ENCODE measurements at regions not wholly inside any gene's neighbourhood (a gene's known extent, or its start where the extent isn't known, plus 50 kb on each side); places are given as distances from the start of the nearest gene placed in this dataset.

GRCh38 chr14:65224799-65225198 is 122.5 kb upstream of the MAX start:
- ATAC-seq (replicated peaks in 1 of 4) (peak in 2 of 4 experiments; percentile 34 to 50), DNase-seq (peak in 1 of 35 experiments; percentile 18)
- Mint-ChIP-seq H3K36me3 (no peaks in the 10 kb centered on the region), H3K4me3 (peak overlapping the region in 1 of 3 donors; percentile 58), H3K27me3 (no peaks in the 10 kb centered on the region), H3K9me3 (no peaks in the 10 kb centered on the region), H3K27ac (peak overlapping the region; percentile 61 to 69), H3K4me1 (peaks cover 35 to 66% (median 55%) of the 10 kb centered on the region in 3 donors)
- Histone ChIP-seq H3K27ac (ENCODE audit: low read length) (peak overlapping the region; percentile 26), H3K9me3 (no peaks in the 10 kb centered on the region), H3K36me3 (ENCODE audit: control insufficient read depth in 2 of 2, extremely low read depth in 1 of 2, insufficient read depth in 1 of 2, low read length in 1 of 2) (no peaks in the 10 kb centered on the region), H3K27me3 (replicated peaks in 1 of 2; ENCODE audit: control insufficient read depth in 2 of 2, extremely low read depth in 1 of 2, insufficient read depth in 2 of 2, low read length in 1 of 2) (no peaks in the 10 kb centered on the region), H3K4me3 (ENCODE audit: control insufficient read depth in 1 of 2, extremely low read depth in 1 of 2, low read length in 1 of 2) (no peak overlapping the region), H3K4me1 (ENCODE audit: control insufficient read depth in 1 of 2, extremely low read depth in 1 of 2, insufficient read depth in 2 of 2, low read length in 2 of 2) (peaks cover 8 to 44% of the 10 kb centered on the region in 2 experiments)
- no CpG with 5 or more reads among the region's 1 CpG for WGBS (ENCODE audit: insufficient coverage)
- POLR2A ChIA-PET, result no interaction called here
- CTCF ChIA-PET, result no interaction called here

- no peak for DNase-seq
- no peaks in the 10 kb centered on the region for H3K9me3 ChIP-seq
- ATAC-seq (replicated peaks in 1 of 4), result no peak
- Mint-ChIP-seq H3K4me3 (peak overlapping the region in 1 of 3 donors; percentile 58), H3K27ac (peak overlapping the region in 1 of 2 donors; percentile 9), H3K36me3 (no peaks in the 10 kb centered on the region), H3K9me3 (no peaks in the 10 kb centered on the region), H3K27me3 (no peaks in the 10 kb centered on the region), H3K4me1 (peaks cover 43 to 74% (median 62%) of the 10 kb centered on the region in 3 donors)
- no peak overlapping the region for H3K4me3 ChIP-seq (ENCODE audit: control insufficient read depth in 1 of 2, extremely low read depth in 1 of 2, low read length in 1 of 2)
- no peaks in the 10 kb centered on the region for H3K36me3 ChIP-seq (ENCODE audit: control insufficient read depth in 2 of 2, extremely low read depth in 1 of 2, insufficient read depth in 1 of 2, low read length in 1 of 2)
- POLR2A ChIA-PET, result no interaction called here
- CTCF ChIA-PET, result interaction anchor here (0.8 to 1.1 kb wide), 2 partner anchors 20 to 186 kb away, joined by 3 read pairs; no protein-coding TSS in a partner anchor
- H3K27me3 ChIP-seq (replicated peaks in 1 of 2; ENCODE audit: control insufficient read depth in 2 of 2, extremely low read depth in 1 of 2, insufficient read depth in 2 of 2, low read length in 1 of 2), result no peaks in the 10 kb centered on the region
- peaks cover 12 to 50% of the 10 kb centered on the region in 2 experiments for H3K4me1 ChIP-seq (ENCODE audit: control insufficient read depth in 1 of 2, extremely low read depth in 1 of 2, insufficient read depth in 2 of 2, low read length in 2 of 2)
- no peak overlapping the region for H3K27ac ChIP-seq (ENCODE audit: low read length)
- 69% methylated on average over 5 of the region's 9 CpGs for WGBS (ENCODE audit: insufficient coverage)
Observed at GRCh38 chr14:65225299-65226159, 123.2 kb upstream of the MAX start.

- H3K27me3 Mint-ChIP-seq, result no peaks in the 10 kb centered on the region
- no peak overlapping the region for H3K4me3 ChIP-seq (ENCODE audit: control insufficient read depth in 1 of 2, extremely low read depth in 1 of 2, low read length in 1 of 2)
- no peak overlapping the region for H3K27ac ChIP-seq (ENCODE audit: low read length)
- peaks cover 12 to 50% of the 10 kb centered on the region in 2 experiments for H3K4me1 ChIP-seq (ENCODE audit: control insufficient read depth in 1 of 2, extremely low read depth in 1 of 2, insufficient read depth in 2 of 2, low read length in 2 of 2)
- H3K9me3 ChIP-seq, result no peaks in the 10 kb centered on the region
- ChIA-PET CTCF (interaction anchor here (0.6 to 1.4 kb wide), 3 partner anchors 19 to 598 kb away, joined by 3 read pairs; no protein-coding TSS in a partner anchor), POLR2A (no interaction called here)
- peaks cover 41 to 74% (median 59%) of the 10 kb centered on the region in 3 donors for H3K4me1 Mint-ChIP-seq
- no peaks in the 10 kb centered on the region for H3K36me3 Mint-ChIP-seq
- no peak overlapping the region for H3K4me3 Mint-ChIP-seq
- no peaks in the 10 kb centered on the region for H3K9me3 Mint-ChIP-seq
- DNase-seq (no peak), ATAC-seq (replicated peaks in 1 of 4) (no peak)
- WGBS (ENCODE audit: insufficient coverage), result 100% methylated on average over 3 of the region's 7 CpGs
- peak overlapping the region in 1 of 2 donors; percentile 2 for H3K27ac Mint-ChIP-seq
- H3K27me3 ChIP-seq (replicated peaks in 1 of 2; ENCODE audit: control insufficient read depth in 2 of 2, extremely low read depth in 1 of 2, insufficient read depth in 2 of 2, low read length in 1 of 2), result no peaks in the 10 kb centered on the region
- H3K36me3 ChIP-seq (ENCODE audit: control insufficient read depth in 2 of 2, extremely low read depth in 1 of 2, insufficient read depth in 1 of 2, low read length in 1 of 2), result no peaks in the 10 kb centered on the region
Observed at GRCh38 chr14:65226824-65227604, 124.7 kb upstream of the MAX start.

- Mint-ChIP-seq H3K4me3 (peak overlapping the region in 2 of 3 donors; percentile 84 to 87), H3K36me3 (no peaks in the 10 kb centered on the region), H3K27me3 (no peaks in the 10 kb centered on the region), H3K4me1 (peaks cover 34 to 63% (median 56%) of the 10 kb centered on the region in 3 donors), H3K27ac (peak overlapping the region in 1 of 2 donors; percentile 68), H3K9me3 (no peaks in the 10 kb centered on the region)
- ATAC-seq (replicated peaks in 1 of 4) (no peak), DNase-seq (no peak)
- H3K4me1 ChIP-seq (ENCODE audit: control insufficient read depth in 1 of 2, extremely low read depth in 1 of 2, insufficient read depth in 2 of 2, low read length in 2 of 2), result peaks cover 10 to 36% of the 10 kb centered on the region in 2 experiments
- H3K4me3 ChIP-seq (ENCODE audit: control insufficient read depth in 1 of 2, extremely low read depth in 1 of 2, low read length in 1 of 2), result no peak overlapping the region
- no CpG with 5 or more reads among the region's 2 CpGs for WGBS (ENCODE audit: insufficient coverage)
- no peaks in the 10 kb centered on the region for H3K36me3 ChIP-seq (ENCODE audit: control insufficient read depth in 2 of 2, extremely low read depth in 1 of 2, insufficient read depth in 1 of 2, low read length in 1 of 2)
- no peaks in the 10 kb centered on the region for H3K27me3 ChIP-seq (replicated peaks in 1 of 2; ENCODE audit: control insufficient read depth in 2 of 2, extremely low read depth in 1 of 2, insufficient read depth in 2 of 2, low read length in 1 of 2)
- POLR2A ChIA-PET, result interaction anchor here in 1 of 2 donors (0.6 kb wide), 1 partner anchor 523 kb away, joined by 3 read pairs; no protein-coding TSS in a partner anchor
- no peak overlapping the region for H3K27ac ChIP-seq (ENCODE audit: low read length)
- CTCF ChIA-PET, result interaction anchor here in 1 of 2 donors (0.6 kb wide), 1 partner anchor 199 kb away, joined by 3 read pairs; no protein-coding TSS in a partner anchor
- no peaks in the 10 kb centered on the region for H3K9me3 ChIP-seq
Observed at GRCh38 chr14:65228436-65228835, 126.1 kb upstream of the MAX start.

GRCh38 chr14:65228956-65229747 is 126.8 kb upstream of the MAX start:
- Mint-ChIP-seq H3K4me1 (peaks cover 38 to 64% (median 63%) of the 10 kb centered on the region in 3 donors), H3K27ac (peak overlapping the region; percentile 98), H3K27me3 (no peaks in the 10 kb centered on the region), H3K4me3 (peak overlapping the region; percentile 84 to 87 (median 87)), H3K9me3 (no peaks in the 10 kb centered on the region), H3K36me3 (no peaks in the 10 kb centered on the region)
- Histone ChIP-seq H3K9me3 (no peaks in the 10 kb centered on the region), H3K27me3 (replicated peaks in 1 of 2; ENCODE audit: control insufficient read depth in 2 of 2, extremely low read depth in 1 of 2, insufficient read depth in 2 of 2, low read length in 1 of 2) (no peaks in the 10 kb centered on the region), H3K27ac (ENCODE audit: low read length) (peak overlapping the region; percentile 68), H3K4me1 (ENCODE audit: control insufficient read depth in 1 of 2, extremely low read depth in 1 of 2, insufficient read depth in 2 of 2, low read length in 2 of 2) (peaks cover 11 to 29% of the 10 kb centered on the region in 2 experiments), H3K36me3 (ENCODE audit: control insufficient read depth in 2 of 2, extremely low read depth in 1 of 2, insufficient read depth in 1 of 2, low read length in 1 of 2) (no peaks in the 10 kb centered on the region), H3K4me3 (ENCODE audit: control insufficient read depth in 1 of 2, extremely low read depth in 1 of 2, low read length in 1 of 2) (peak overlapping the region; percentile 43 to 72)
- ChIA-PET POLR2A (interaction anchor here (0.6 kb wide), 3 partner anchors 77 to 522 kb away, joined by 3 to 4 read pairs (median 3); no protein-coding TSS in a partner anchor), CTCF (interaction anchor here in 1 of 2 donors (0.6 kb wide), 1 partner anchor 198 kb away, joined by 3 read pairs; no protein-coding TSS in a partner anchor)
- no peak for DNase-seq
- WGBS (ENCODE audit: insufficient coverage), result 71% methylated on average over 3 of the region's 8 CpGs
- no peak for ATAC-seq (replicated peaks in 1 of 4)
